Sigmoid colon (tissue), 6 donors: ENCODE measurements at regions not wholly inside any gene's neighbourhood (a gene's known extent, or its start where the extent isn't known, plus 50 kb on each side); places are given as distances from the start of the nearest gene placed in this dataset.

Source experiments
- DNase-seq: peaks from one replicate; pipeline ENCODE4 v3.0.0-alpha.2; 2019
- H3K27ac ChIP-seq, 4 donors: fragments of 200-600 bp; sonication (generic); one replicate each; pipeline ENCODE4 v1.5.1; 2016 to 2019; ENCODE audit warnings: mild to moderate bottlenecking in 1 of 4
- H3K27me3 ChIP-seq, 3 donors: fragments of 200-600 bp; sonication (generic); one replicate each; pipeline ENCODE4 v1.5.1; 2019; ENCODE audit warnings: mild to moderate bottlenecking in 1 of 3
- H3K36me3 ChIP-seq, 4 donors: fragments of 200-600 bp; sonication (generic); one replicate each; pipeline ENCODE4 v1.5.1; 2016 to 2019
- H3K4me1 ChIP-seq, 4 donors: fragments of 200-600 bp; sonication (generic); one replicate each; pipeline ENCODE4 v1.5.1; 2017 to 2019
- H3K4me3 ChIP-seq, 4 donors: fragments of 200-600 bp; sonication (generic); one replicate each; pipeline ENCODE4 v1.5.1; 2017 to 2019; ENCODE audit warnings: mild to moderate bottlenecking in 2 of 4, moderate library complexity in 1 of 4
- H3K9me3 ChIP-seq, 4 donors: fragments of 200-600 bp in 3 of 4; sonication (generic) in 3 of 4; one replicate each; pipeline versions ENCODE4 v1.5.1 to v1.6.1; 2013 to 2019
- CTCF ChIP-seq, 4 experiments: fragments of 450-650 bp in 3 of 4; fragments of 200-600 bp in 1 of 4; IDR thresholded peaks; one replicate each; pipeline ENCODE4 v1.5.1; 2016 to 2019; ENCODE audit warnings: antibody characterized with exemption in 4 of 4, mild to moderate bottlenecking in 3 of 4, moderate library complexity in 2 of 4
- EP300 ChIP-seq, 4 donors: sonication (generic); formaldehyde crosslinking; IDR thresholded peaks; one replicate each; pipeline ENCODE4 v1.6.1; 2017; ENCODE audit warnings: antibody characterized with exemption in 4 of 4
- POLR2A ChIP-seq, 2 donors: fragments of 450-650 bp; IDR thresholded peaks; one replicate each; pipeline ENCODE4 v1.6.1; 2016; ENCODE audit warnings: antibody characterized with exemption in 2 of 2, mild to moderate bottlenecking in 2 of 2, moderate library complexity in 2 of 2
- POLR2AphosphoS5 ChIP-seq, 4 donors: sonication (generic); formaldehyde crosslinking; IDR thresholded peaks; one replicate each; pipeline ENCODE4 v1.6.1; 2017; ENCODE audit warnings: antibody characterized with exemption in 4 of 4
- WGBS, 2 donors: extraction: QIAGEN DNeasy Blood & Tissue Kit; methylation state at CpG; one replicate each; pipeline ENCODE4 v1.1.7; 2013; 5-methylcytosine and 5-hydroxymethylcytosine counted together
- intact Hi-C: fragments of 100-400 bp; cut with DNase I; formaldehyde crosslinking; loops from one replicate; pipeline ENCODE4 v1.15.1; 2023
- donor health status: healthy with polysubstance abuse.
- donor health status: healthy.

- no peak for TF ChIP-seq POLR2AphosphoS5 (IDR thresholded peaks at IDR 0.05)
- no peak for TF ChIP-seq EP300 (IDR thresholded peaks at IDR 0.05)
- TF ChIP-seq POLR2A (IDR thresholded peaks at IDR 0.05): no peak
- TF ChIP-seq CTCF (IDR thresholded peaks at IDR 0.05): no peak
- peak; percentile 67 for DNase-seq
- peak overlapping the region in 1 of 4 donors; percentile 10 for H3K4me3 ChIP-seq
- WGBS, 2 donors: 49 to 69% methylated on average over 7 of the region's 7 CpGs
- H3K27ac ChIP-seq: no peak overlapping the region
- no peaks in the 10 kb centered on the region for H3K36me3 ChIP-seq
- H3K4me1 ChIP-seq: no peaks in the 10 kb centered on the region
- H3K9me3 ChIP-seq: no peaks in the 10 kb centered on the region
- intact Hi-C loops: no loop called here
- no peaks in the 10 kb centered on the region for H3K27me3 ChIP-seq
These were observed 498.1 kb downstream of the LMO4 start for GRCh38 chr1:87826681-87827251.

- Histone ChIP-seq H3K4me1 (no peaks in the 10 kb centered on the region), H3K4me3 (no peak overlapping the region), H3K27me3 (no peaks in the 10 kb centered on the region), H3K27ac (no peak overlapping the region), H3K9me3 (no peaks in the 10 kb centered on the region), H3K36me3 (no peaks in the 10 kb centered on the region)
- intact Hi-C loops: no loop called here
- 90 to 94% methylated on average over 4 of the region's 4 CpGs for WGBS, 2 donors
- no peak for DNase-seq
- TF ChIP-seq CTCF (IDR thresholded peaks at IDR 0.05) (no peak), POLR2A (IDR thresholded peaks at IDR 0.05) (no peak)
These were observed 500.7 kb downstream of the LMO4 start for GRCh38 chr1:87829360-87829759.

GRCh38 chr1:87830432-87830978 is 501.8 kb downstream of the LMO4 start:
- intact Hi-C loops: no loop called here
- TF ChIP-seq EP300 (IDR thresholded peaks at IDR 0.05) (no peak), CTCF (IDR thresholded peaks at IDR 0.05) (no peak), POLR2A (IDR thresholded peaks at IDR 0.05) (no peak), POLR2AphosphoS5 (IDR thresholded peaks at IDR 0.05) (no peak)
- no peaks in the 10 kb centered on the region for H3K9me3 ChIP-seq

GRCh38 chr1:87833166-87833565 is 504.5 kb downstream of the LMO4 start:
- no peak overlapping the region for H3K4me3 ChIP-seq
- intact Hi-C loops: no loop called here
- no peak for DNase-seq
- no peaks in the 10 kb centered on the region for H3K36me3 ChIP-seq
- 72 to 87% methylated on average over 5 of the region's 5 CpGs for WGBS, 2 donors
- no peaks in the 10 kb centered on the region for H3K4me1 ChIP-seq
- TF ChIP-seq POLR2AphosphoS5 (IDR thresholded peaks at IDR 0.05): no peak
- no peak for TF ChIP-seq EP300 (IDR thresholded peaks at IDR 0.05)
- TF ChIP-seq CTCF (IDR thresholded peaks at IDR 0.05): no peak
- no peak for TF ChIP-seq POLR2A (IDR thresholded peaks at IDR 0.05)
- H3K27me3 ChIP-seq: no peaks in the 10 kb centered on the region
- no peaks in the 10 kb centered on the region for H3K9me3 ChIP-seq
- no peak overlapping the region for H3K27ac ChIP-seq

More at GRCh38 chr1:87830432-87830978, 501.8 kb downstream of the LMO4 start:
- no peak overlapping the region for H3K4me3 ChIP-seq
- H3K36me3 ChIP-seq: no peaks in the 10 kb centered on the region
- WGBS, 2 donors: 13 to 32% methylated on average over 1 of the region's 1 CpG
- no peak overlapping the region for H3K27ac ChIP-seq
- no peaks in the 10 kb centered on the region for H3K4me1 ChIP-seq
- no peak for DNase-seq
- H3K27me3 ChIP-seq: no peaks in the 10 kb centered on the region

- Histone ChIP-seq H3K27ac (no peak overlapping the region), H3K27me3 (no peaks in the 10 kb centered on the region), H3K9me3 (no peaks in the 10 kb centered on the region), H3K36me3 (no peaks in the 10 kb centered on the region), H3K4me1 (no peaks in the 10 kb centered on the region), H3K4me3 (no peak overlapping the region)
- DNase-seq: no peak
- TF ChIP-seq POLR2AphosphoS5 (IDR thresholded peaks at IDR 0.05) (no peak), POLR2A (IDR thresholded peaks at IDR 0.05) (no peak), EP300 (IDR thresholded peaks at IDR 0.05) (no peak), CTCF (IDR thresholded peaks at IDR 0.05) (no peak)
- 88 to 93% methylated on average over 4 of the region's 4 CpGs for WGBS, 2 donors
- intact Hi-C loops: no loop called here
These were observed 505.5 kb downstream of the LMO4 start for GRCh38 chr1:87834151-87834550.
